HepG2 (cell line): ENCODE measurements at regions not wholly inside any gene's neighbourhood (a gene's known extent, or its start where the extent isn't known, plus 50 kb on each side); places are given as distances from the start of the nearest gene placed in this dataset.

Experiments used
- ARID2 ChIP-seq: sonication (generic); formaldehyde crosslinking; IDR thresholded peaks from 2 replicates; pipeline ENCODE4 v1.8.1; 2022; ENCODE audit warnings: mild to moderate bottlenecking, missing genetic modification reagents, borderline replicate concordance
- ATF7 ChIP-seq, 2 experiments: fragments of 450-650 bp in 1 of 2; sonication (generic) in 1 of 2; formaldehyde crosslinking in 1 of 2; IDR thresholded peaks; 2 replicates each; pipeline versions ENCODE4 v1.4.0 to v1.6.1; 2016 to 2020; ENCODE audit warnings: antibody characterized with exemption in 1 of 2, mild to moderate bottlenecking in 1 of 2, missing genetic modification reagents in 1 of 2
- CEBPB ChIP-seq: IDR thresholded peaks from 2 replicates; pipeline ENCODE4 v1.6.1; 2011; ENCODE audit warnings: low read depth, low read length, improper control_type of control experiment, borderline replicate concordance
- FOXA1 ChIP-seq, 2 experiments: fragments of 450-650 bp in 1 of 2; sonication (generic) in 1 of 2; formaldehyde crosslinking in 1 of 2; IDR thresholded peaks; 2 replicates each; pipeline versions ENCODE4 v1.4.0 to v1.6.1; 2016 to 2020; ENCODE audit warnings: missing genetic modification reagents in 1 of 2
- HNRNPL ChIP-seq: fragments of 200-400 bp; formaldehyde crosslinking; IDR thresholded peaks from 2 replicates; pipeline ENCODE4 v1.6.1; 2017; ENCODE audit warnings: mild to moderate bottlenecking, low read depth, low read length
- JUNB ChIP-seq: sonication (generic); formaldehyde crosslinking; IDR thresholded peaks from 2 replicates; pipeline ENCODE4 v1.8.0; 2022; ENCODE audit warnings: missing genetic modification reagents, mild to moderate bottlenecking, borderline replicate concordance
- KDM6A ChIP-seq: IDR thresholded peaks from 2 replicates; pipeline ENCODE4 v1.6.1; 2016; ENCODE audit warnings: low read depth
- NBN ChIP-seq: fragments of 450-650 bp; conservative IDR thresholded peaks from 2 replicates; pipeline ENCODE4 v1.6.1; 2017
- POGZ ChIP-seq: sonication (generic); formaldehyde crosslinking; IDR thresholded peaks from 2 replicates; pipeline ENCODE4 v1.4.0; 2020; ENCODE audit warnings: mild to moderate bottlenecking, missing genetic modification reagents
- RELA ChIP-seq: sonication (generic); formaldehyde crosslinking; IDR thresholded peaks from 2 replicates; pipeline ENCODE4 v1.4.0; 2020; ENCODE audit warnings: missing genetic modification reagents
- SALL1 ChIP-seq: sonication (generic); formaldehyde crosslinking; IDR thresholded peaks from 2 replicates; pipeline ENCODE4 v1.8.0; 2022; ENCODE audit warnings: mild to moderate bottlenecking, missing genetic modification reagents
- STAG1 ChIP-seq: sonication (generic); formaldehyde crosslinking; IDR thresholded peaks from 2 replicates; pipeline ENCODE4 v1.4.0; 2020; ENCODE audit warnings: missing genetic modification reagents
- TEAD3 ChIP-seq: optimal IDR thresholded peaks from 2 replicates; pipeline ENCODE3; 2016; ENCODE audit warnings: borderline replicate concordance
- U2AF1 ChIP-seq: fragments of 200-400 bp; formaldehyde crosslinking; optimal IDR thresholded peaks from 2 replicates; pipeline ENCODE3; 2017; ENCODE audit warnings: mild to moderate bottlenecking, low read depth, low read length
- ZBTB7B ChIP-seq: sonication (generic); formaldehyde crosslinking; IDR thresholded peaks from 2 replicates; pipeline ENCODE4 v1.4.0; 2020; ENCODE audit warnings: missing genetic modification reagents
- ZNF569 ChIP-seq: sonication (generic); formaldehyde crosslinking; IDR thresholded peaks from 2 replicates; pipeline ENCODE4 v1.5.0; 2020; ENCODE audit warnings: mild to moderate bottlenecking, missing genetic modification reagents, moderate library complexity, borderline replicate concordance
- ZZZ3 ChIP-seq: sonication (generic); formaldehyde crosslinking; IDR thresholded peaks from 2 replicates; pipeline ENCODE4 v1.4.0; 2020; ENCODE audit warnings: missing genetic modification reagents, mild to moderate bottlenecking, borderline replicate concordance
- TF ChIP-seq, protein P1 (sequence below): sonication (generic); formaldehyde crosslinking; IDR thresholded peaks from 2 replicates; pipeline ENCODE4 v1.5.0; 2020; ENCODE audit warnings: mild to moderate bottlenecking, missing genetic modification reagents
- TF ChIP-seq, protein P2 (sequence below): sonication (generic); formaldehyde crosslinking; IDR thresholded peaks from 2 replicates; pipeline ENCODE4 v1.5.0; 2020; ENCODE audit warnings: mild to moderate bottlenecking, missing genetic modification reagents
- TF ChIP-seq, protein P3 (sequence below): sonication (generic); formaldehyde crosslinking; IDR thresholded peaks from 2 replicates; pipeline ENCODE4 v1.5.0; 2020; ENCODE audit warnings: missing genetic modification reagents
- TF ChIP-seq, protein P4 (sequence below): sonication (generic); formaldehyde crosslinking; IDR thresholded peaks from 2 replicates; pipeline ENCODE4 v1.5.0; 2020; ENCODE audit warnings: missing genetic modification reagents
- TF ChIP-seq, protein P5 (sequence below): sonication (generic); formaldehyde crosslinking; IDR thresholded peaks from 2 replicates; pipeline ENCODE4 v1.8.0; 2022; ENCODE audit warnings: missing genetic modification reagents, mild to moderate bottlenecking, moderate library complexity, borderline replicate concordance

DNA sequence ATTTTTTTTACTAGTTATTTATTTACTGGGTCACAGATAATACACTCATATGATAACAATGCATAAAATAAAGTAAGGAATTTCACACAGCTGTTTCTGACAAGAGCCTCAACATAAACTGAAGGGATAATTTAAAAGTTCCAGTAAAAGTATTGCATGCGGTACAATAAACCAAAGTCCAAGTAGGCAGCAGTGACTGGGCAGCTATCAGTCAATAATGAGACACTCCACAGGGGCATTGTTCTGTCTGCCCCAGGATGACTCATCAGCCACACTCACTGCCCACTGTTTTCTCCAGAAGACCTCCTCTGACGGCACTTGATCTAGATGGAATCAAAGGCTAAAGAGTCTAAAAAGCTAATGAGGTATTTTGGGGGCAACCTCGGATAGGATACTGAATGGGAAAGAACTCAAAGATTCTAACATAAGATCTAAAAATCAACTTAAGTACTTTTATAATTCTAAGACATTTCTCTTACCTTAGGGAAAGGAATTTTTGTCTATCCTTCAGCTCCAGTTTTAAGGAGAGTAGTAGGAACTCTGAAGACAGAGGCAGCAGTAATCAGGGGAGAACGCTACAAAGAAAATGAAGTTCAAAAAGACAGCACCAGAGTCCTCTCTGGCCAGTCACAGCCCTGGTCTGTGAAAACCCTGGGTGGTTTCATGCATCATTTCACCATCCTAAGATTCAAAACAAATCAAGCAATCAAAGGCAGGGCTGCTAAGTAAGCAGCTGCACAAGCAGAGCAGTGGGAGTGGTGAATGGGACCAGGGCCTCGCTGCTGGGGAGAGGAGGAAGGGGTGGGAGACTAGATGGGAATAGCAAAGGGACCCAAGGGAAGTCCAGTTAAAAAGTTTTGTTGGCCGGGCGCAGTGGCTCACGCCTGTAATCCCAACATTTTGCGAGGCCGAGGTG, 175.1 kb downstream of the AVL9 start (continued):
- no peak for TF ChIP-seq ZZZ3
- TF ChIP-seq RELA = no peak
- TF ChIP-seq NBN = no peak
- TF ChIP-seq, protein P1, sequence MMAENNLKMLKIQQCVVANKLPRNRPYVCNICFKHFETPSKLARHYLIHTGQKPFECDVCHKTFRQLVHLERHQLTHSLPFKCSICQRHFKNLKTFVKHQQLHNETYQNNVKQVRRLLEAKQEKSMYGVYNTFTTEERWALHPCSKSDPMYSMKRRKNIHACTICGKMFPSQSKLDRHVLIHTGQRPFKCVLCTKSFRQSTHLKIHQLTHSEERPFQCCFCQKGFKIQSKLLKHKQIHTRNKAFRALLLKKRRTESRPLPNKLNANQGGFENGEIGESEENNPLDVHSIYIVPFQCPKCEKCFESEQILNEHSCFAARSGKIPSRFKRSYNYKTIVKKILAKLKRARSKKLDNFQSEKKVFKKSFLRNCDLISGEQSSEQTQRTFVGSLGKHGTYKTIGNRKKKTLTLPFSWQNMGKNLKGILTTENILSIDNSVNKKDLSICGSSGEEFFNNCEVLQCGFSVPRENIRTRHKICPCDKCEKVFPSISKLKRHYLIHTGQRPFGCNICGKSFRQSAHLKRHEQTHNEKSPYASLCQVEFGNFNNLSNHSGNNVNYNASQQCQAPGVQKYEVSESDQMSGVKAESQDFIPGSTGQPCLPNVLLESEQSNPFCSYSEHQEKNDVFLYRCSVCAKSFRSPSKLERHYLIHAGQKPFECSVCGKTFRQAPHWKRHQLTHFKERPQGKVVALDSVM (CRISPR knock-in tag) = no peak
- TF ChIP-seq POGZ (CRISPR knock-in tag) = peak; percentile 67; the same call in 1 of the 2 replicates
- peak; percentile 88 for TF ChIP-seq ZBTB7B
- TF ChIP-seq SALL1 (CRISPR knock-in tag) = peak; percentile 91
- peak; percentile 50; the same call in 1 of the 2 replicates for TF ChIP-seq CEBPB
- no peak for TF ChIP-seq ZNF569
- TF ChIP-seq, protein P2, sequence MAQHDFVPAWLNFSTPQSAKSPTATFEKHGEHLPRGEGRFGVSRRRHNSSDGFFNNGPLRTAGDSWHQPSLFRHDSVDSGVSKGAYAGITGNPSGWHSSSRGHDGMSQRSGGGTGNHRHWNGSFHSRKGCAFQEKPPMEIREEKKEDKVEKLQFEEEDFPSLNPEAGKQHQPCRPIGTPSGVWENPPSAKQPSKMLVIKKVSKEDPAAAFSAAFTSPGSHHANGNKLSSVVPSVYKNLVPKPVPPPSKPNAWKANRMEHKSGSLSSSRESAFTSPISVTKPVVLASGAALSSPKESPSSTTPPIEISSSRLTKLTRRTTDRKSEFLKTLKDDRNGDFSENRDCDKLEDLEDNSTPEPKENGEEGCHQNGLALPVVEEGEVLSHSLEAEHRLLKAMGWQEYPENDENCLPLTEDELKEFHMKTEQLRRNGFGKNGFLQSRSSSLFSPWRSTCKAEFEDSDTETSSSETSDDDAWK = no peak
- 0 out of 2 replicates have a peak, but pooled peaks have one; percentile 46 for TF ChIP-seq HNRNPL
- 0 out of 2 replicates have a peak, but pooled peaks have one; percentile 22 for TF ChIP-seq FOXA1 (IDR thresholded peaks at IDR 0.05)
- TF ChIP-seq FOXA1 (CRISPR knock-in tag; IDR thresholded peaks at IDR 0.05) = peak; percentile 89
- no peak for TF ChIP-seq ARID2 (CRISPR knock-in tag)
- TF ChIP-seq, protein P3, sequence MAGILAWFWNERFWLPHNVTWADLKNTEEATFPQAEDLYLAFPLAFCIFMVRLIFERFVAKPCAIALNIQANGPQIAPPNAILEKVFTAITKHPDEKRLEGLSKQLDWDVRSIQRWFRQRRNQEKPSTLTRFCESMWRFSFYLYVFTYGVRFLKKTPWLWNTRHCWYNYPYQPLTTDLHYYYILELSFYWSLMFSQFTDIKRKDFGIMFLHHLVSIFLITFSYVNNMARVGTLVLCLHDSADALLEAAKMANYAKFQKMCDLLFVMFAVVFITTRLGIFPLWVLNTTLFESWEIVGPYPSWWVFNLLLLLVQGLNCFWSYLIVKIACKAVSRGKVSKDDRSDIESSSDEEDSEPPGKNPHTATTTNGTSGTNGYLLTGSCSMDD = no peak
- peak; percentile 85 for TF ChIP-seq KDM6A (CRISPR knock-in tag)
- 0 out of 2 replicates have a peak, but pooled peaks have one; percentile 10 for TF ChIP-seq ATF7 (IDR thresholded peaks at IDR 0.05)
- TF ChIP-seq ATF7 (CRISPR knock-in tag; IDR thresholded peaks at IDR 0.05) = no peak
- no peak for TF ChIP-seq U2AF1
- 0 out of 2 replicates have a peak, but pooled peaks have one; percentile 7 for TF ChIP-seq STAG1
- TF ChIP-seq, protein P4, sequence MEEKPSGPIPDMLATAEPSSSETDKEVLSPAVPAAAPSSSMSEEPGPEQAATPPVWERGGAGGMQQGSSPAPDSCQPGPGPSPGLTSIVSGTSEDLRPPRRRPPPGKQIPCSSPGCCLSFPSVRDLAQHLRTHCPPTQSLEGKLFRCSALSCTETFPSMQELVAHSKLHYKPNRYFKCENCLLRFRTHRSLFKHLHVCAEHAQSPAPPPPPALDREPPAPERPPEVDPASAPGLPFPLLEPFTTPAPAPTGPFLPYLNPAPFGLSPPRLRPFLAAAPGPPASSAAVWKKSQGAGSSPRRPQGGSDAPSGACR = no peak
- peak; percentile 91; the same call in 1 of the 2 replicates for TF ChIP-seq JUNB (CRISPR knock-in tag)
- TF ChIP-seq, protein P5, sequence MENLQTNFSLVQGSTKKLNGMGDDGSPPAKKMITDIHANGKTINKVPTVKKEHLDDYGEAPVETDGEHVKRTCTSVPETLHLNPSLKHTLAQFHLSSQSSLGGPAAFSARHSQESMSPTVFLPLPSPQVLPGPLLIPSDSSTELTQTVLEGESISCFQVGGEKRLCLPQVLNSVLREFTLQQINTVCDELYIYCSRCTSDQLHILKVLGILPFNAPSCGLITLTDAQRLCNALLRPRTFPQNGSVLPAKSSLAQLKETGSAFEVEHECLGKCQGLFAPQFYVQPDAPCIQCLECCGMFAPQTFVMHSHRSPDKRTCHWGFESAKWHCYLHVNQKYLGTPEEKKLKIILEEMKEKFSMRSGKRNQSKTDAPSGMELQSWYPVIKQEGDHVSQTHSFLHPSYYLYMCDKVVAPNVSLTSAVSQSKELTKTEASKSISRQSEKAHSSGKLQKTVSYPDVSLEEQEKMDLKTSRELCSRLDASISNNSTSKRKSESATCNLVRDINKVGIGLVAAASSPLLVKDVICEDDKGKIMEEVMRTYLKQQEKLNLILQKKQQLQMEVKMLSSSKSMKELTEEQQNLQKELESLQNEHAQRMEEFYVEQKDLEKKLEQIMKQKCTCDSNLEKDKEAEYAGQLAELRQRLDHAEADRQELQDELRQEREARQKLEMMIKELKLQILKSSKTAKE (CRISPR knock-in tag) = 0 out of 2 replicates have a peak, but pooled peaks have one; percentile 10
- TF ChIP-seq TEAD3 (CRISPR knock-in tag) = peak; percentile 89
